ENCODE measurements at regions not wholly inside any gene's neighbourhood (a gene's known extent, or its start where the extent isn't known, plus 50 kb on each side); places are given as distances from the start of the nearest gene placed in this dataset.

- Mint-ChIP-seq H3K4me3 (ENCODE audit: unreplicated experiment) (no peak overlapping the region), H3K27me3 (ENCODE audit: unreplicated experiment) (no peaks in the 10 kb centered on the region), H3K9me3 (ENCODE audit: unreplicated experiment) (peaks cover 10% of the 10 kb centered on the region), H3K4me1 (ENCODE audit: unreplicated experiment) (peaks cover 14% of the 10 kb centered on the region), H3K27ac (ENCODE audit: unreplicated experiment) (peak overlapping the region; percentile 88), H3K36me3 (ENCODE audit: unreplicated experiment) (no peaks in the 10 kb centered on the region)
- no peak for TF ChIP-seq CTCF (IDR thresholded peaks at IDR 0.05)
- no peak for DNase-seq (ENCODE audit: extremely low spot score, unreplicated experiment)
These were observed 699.3 kb upstream of the ADGRL3 start for GRCh38 chr4:60500810-60501209.

- H3K36me3 Mint-ChIP-seq (ENCODE audit: unreplicated experiment), result peaks cover 2% of the 10 kb centered on the region
- H3K4me1 Mint-ChIP-seq (ENCODE audit: unreplicated experiment), result peaks cover 19% of the 10 kb centered on the region
- no peak for DNase-seq (ENCODE audit: extremely low spot score, unreplicated experiment)
- no peaks in the 10 kb centered on the region for H3K27me3 Mint-ChIP-seq (ENCODE audit: unreplicated experiment)
- no peak overlapping the region for H3K27ac Mint-ChIP-seq (ENCODE audit: unreplicated experiment)
- H3K4me3 Mint-ChIP-seq (ENCODE audit: unreplicated experiment), result no peak overlapping the region
- peaks cover 11% of the 10 kb centered on the region for H3K9me3 Mint-ChIP-seq (ENCODE audit: unreplicated experiment)
- no peak for TF ChIP-seq CTCF (IDR thresholded peaks at IDR 0.05)
These were observed 697.4 kb upstream of the ADGRL3 start for GRCh38 chr4:60502733-60503132.

- Mint-ChIP-seq H3K27me3 (ENCODE audit: unreplicated experiment) (no peaks in the 10 kb centered on the region), H3K4me1 (ENCODE audit: unreplicated experiment) (peaks cover 13% of the 10 kb centered on the region), H3K9me3 (ENCODE audit: unreplicated experiment) (peaks cover 35% of the 10 kb centered on the region), H3K4me3 (ENCODE audit: unreplicated experiment) (no peak overlapping the region), H3K27ac (ENCODE audit: unreplicated experiment) (peak overlapping the region; percentile 18), H3K36me3 (ENCODE audit: unreplicated experiment) (peaks cover 9% of the 10 kb centered on the region)
- TF ChIP-seq CTCF (IDR thresholded peaks at IDR 0.05), result no peak
- no peak for DNase-seq (ENCODE audit: extremely low spot score, unreplicated experiment)
These were observed 694.1 kb upstream of the ADGRL3 start for GRCh38 chr4:60506061-60506460.

- Mint-ChIP-seq H3K9me3 (ENCODE audit: unreplicated experiment) (no peaks in the 10 kb centered on the region), H3K27me3 (ENCODE audit: unreplicated experiment) (no peaks in the 10 kb centered on the region), H3K4me3 (ENCODE audit: unreplicated experiment) (no peak overlapping the region), H3K36me3 (ENCODE audit: unreplicated experiment) (no peaks in the 10 kb centered on the region), H3K27ac (ENCODE audit: unreplicated experiment) (no peak overlapping the region), H3K4me1 (ENCODE audit: unreplicated experiment) (no peaks in the 10 kb centered on the region)
- no peak for TF ChIP-seq CTCF (IDR thresholded peaks at IDR 0.05)
- no peak for DNase-seq (ENCODE audit: extremely low spot score, unreplicated experiment)
These were observed 677.9 kb upstream of the ADGRL3 start for GRCh38 chr4:60522265-60522664.

- no peak overlapping the region for H3K4me3 Mint-ChIP-seq (ENCODE audit: unreplicated experiment)
- no peaks in the 10 kb centered on the region for H3K9me3 Mint-ChIP-seq (ENCODE audit: unreplicated experiment)
- H3K36me3 Mint-ChIP-seq (ENCODE audit: unreplicated experiment), result no peaks in the 10 kb centered on the region
- H3K27ac Mint-ChIP-seq (ENCODE audit: unreplicated experiment), result no peak overlapping the region
- TF ChIP-seq CTCF (IDR thresholded peaks at IDR 0.05), result no peak
- H3K27me3 Mint-ChIP-seq (ENCODE audit: unreplicated experiment), result no peaks in the 10 kb centered on the region
- DNase-seq (ENCODE audit: extremely low spot score, unreplicated experiment), result no peak
- no peaks in the 10 kb centered on the region for H3K4me1 Mint-ChIP-seq (ENCODE audit: unreplicated experiment)
These were observed 668.2 kb upstream of the ADGRL3 start for GRCh38 chr4:60531776-60532379.
